ENCODE measurements at regions not wholly inside any gene's neighbourhood (a gene's known extent, or its start where the extent isn't known, plus 50 kb on each side); places are given as distances from the start of the nearest gene placed in this dataset.

GRCh38 chr6:65816991-65817390 lies 110.0 kb upstream of the EYS start:
- DNase-seq (ENCODE audit: low read depth), result no peak

GRCh38 chr6:65814071-65814470 lies 107.0 kb upstream of the EYS start:
- DNase-seq (ENCODE audit: low read depth), result no peak

- no peak for DNase-seq (ENCODE audit: low read depth)
Measured at GRCh38 chr6:65803186-65803585, 96.2 kb upstream of the EYS start.

GRCh38 chr6:65799389-65799788 lies 92.4 kb upstream of the EYS start:
- no peak for DNase-seq (ENCODE audit: low read depth)

- DNase-seq (ENCODE audit: low read depth), result no peak
Measured at GRCh38 chr6:65798280-65799014, 91.4 kb upstream of the EYS start.

GRCh38 chr6:65790666-65791065 lies 83.6 kb upstream of the EYS start:
- DNase-seq (ENCODE audit: low read depth), result no peak

DNA sequence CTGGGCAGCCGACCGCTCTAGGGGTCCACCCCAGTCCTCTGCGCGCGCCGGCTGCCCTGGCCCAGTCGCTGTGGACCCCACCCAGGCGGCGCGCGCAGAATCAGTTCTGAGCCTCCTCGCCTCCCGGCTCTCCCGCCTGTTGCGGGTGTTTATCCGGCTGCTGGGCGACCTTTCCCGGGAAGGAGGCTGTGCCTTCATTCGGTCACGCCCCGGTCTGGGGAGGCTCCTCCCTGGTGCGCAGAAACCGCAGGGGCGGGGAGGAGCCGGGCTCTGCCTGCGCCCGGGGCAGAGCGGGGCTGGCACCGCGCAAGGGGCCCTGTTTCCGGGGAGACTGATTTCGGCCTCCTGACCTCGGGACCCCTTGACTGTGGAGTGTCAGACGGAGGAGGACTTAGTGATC lies 80.8 kb upstream of the EYS start:
- DNase-seq (ENCODE audit: low read depth), result no peak

GRCh38 chr6:65786815-65787214 lies 79.8 kb upstream of the EYS start:
- no peak for DNase-seq (ENCODE audit: low read depth)

- no peak for DNase-seq (ENCODE audit: low read depth)
Measured at GRCh38 chr6:65780691-65781090, 73.7 kb upstream of the EYS start.

DNA sequence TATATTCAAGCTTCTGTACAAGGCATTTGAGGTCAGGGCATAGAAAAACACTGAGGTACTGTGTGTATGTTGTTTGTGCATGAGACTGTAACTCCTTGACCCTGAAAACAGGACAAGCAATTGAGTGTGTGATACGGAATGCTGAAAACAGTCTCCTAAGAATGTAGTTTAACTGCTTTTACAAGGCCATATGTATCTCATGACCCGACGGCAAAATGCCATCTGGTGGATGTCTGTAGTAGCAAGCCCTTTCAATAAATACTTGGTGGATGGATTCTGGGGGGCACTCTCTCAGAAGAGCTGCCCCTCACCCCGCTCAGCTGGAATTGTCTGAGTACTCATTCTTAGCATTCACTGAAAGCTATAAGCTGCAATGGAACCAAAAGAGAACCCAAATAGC lies 69.3 kb upstream of the EYS start:
- DNase-seq (ENCODE audit: low read depth), result no peak

DNA sequence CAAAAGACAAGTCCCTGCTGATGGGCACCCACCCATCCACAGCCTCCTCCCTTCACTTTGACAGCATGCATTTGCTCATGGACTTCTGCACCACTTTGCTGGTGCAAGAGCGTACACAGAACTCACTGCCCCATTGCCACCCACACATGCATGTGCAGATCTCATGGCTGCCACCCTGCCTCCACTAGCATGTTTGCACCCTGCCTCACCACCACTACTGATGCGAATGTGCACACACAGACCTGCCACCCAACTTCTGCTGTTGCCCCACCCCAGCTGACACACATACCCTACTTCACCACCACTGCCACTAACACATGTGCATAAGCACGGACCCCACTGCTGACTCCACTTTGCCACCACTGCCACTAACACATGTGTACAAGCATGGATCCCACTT lies 64.9 kb upstream of the EYS start:
- no peak for DNase-seq (ENCODE audit: low read depth)

DNA sequence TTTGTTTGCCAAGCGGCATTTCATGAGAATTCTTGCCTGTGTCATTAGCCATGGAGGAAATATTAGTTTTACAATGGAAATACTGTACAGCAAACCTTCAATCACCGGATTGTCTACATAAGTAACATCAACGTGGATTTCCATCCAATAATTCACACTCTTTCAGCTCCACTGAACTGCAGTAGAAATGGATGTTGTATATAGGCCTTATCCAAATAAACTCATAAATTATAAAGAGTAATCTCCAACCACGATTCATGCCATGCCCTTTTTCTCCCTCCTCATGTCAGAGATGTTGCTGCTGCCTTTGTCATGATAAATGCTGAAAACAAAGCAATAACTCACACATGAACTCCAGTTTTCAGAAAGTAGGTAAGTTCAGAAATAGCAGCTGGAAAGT lies 54.9 kb upstream of the EYS start:
- no peak for DNase-seq (ENCODE audit: low read depth)

GRCh38 chr6:65760285-65760684 lies 53.3 kb upstream of the EYS start:
- DNase-seq (ENCODE audit: low read depth), result no peak

Measured in activated T-cell treated with anti-CD3 and anti-CD28 coated beads for 48 hours (primary cell).